Right lobe of liver (tissue), 6 donors: ENCODE measurements at regions not wholly inside any gene's neighbourhood (a gene's known extent, or its start where the extent isn't known, plus 50 kb on each side); places are given as distances from the start of the nearest gene placed in this dataset.
"Not testable (repeated sequence)": the region's sequence is repeated elsewhere in the genome, so short reads cannot be mapped to it uniquely, and the experiment has no call there.

ENCODE experiments used
- ATAC-seq, 4 donors: fragments of 200-7000 bp; cut with Tn5 transposase; one replicate each; pipeline ENCODE4 v1.9.1; 2020; ENCODE audit warnings: mild to moderate bottlenecking in 4 of 4, moderate library complexity in 4 of 4
- DNase-seq, 3 donors: peaks; one replicate each; pipeline ENCODE4 v3.0.0-alpha.2; 2020
- H3K27ac ChIP-seq, 3 donors: fragments of 200-600 bp; one replicate each; pipeline ENCODE4 v1.8.0; 2022
- H3K27me3 ChIP-seq, 2 donors: fragments of 200-600 bp; one replicate each; pipeline ENCODE4 v1.8.0; 2022
- H3K36me3 ChIP-seq, 4 donors: fragments of 200-600 bp; sonication (generic) in 1 of 4; one replicate each; pipeline versions ENCODE4 v1.5.1 to v1.8.0; 2017 to 2022; ENCODE audit warnings: control low read depth in 1 of 4
- H3K4me1 ChIP-seq, 4 donors: fragments of 200-600 bp; sonication (generic) in 1 of 4; one replicate each; pipeline versions ENCODE4 v1.5.1 to v1.8.0; 2017 to 2022; ENCODE audit warnings: control low read depth in 1 of 4
- H3K4me3 ChIP-seq, 3 donors: fragments of 200-600 bp; one replicate each; pipeline ENCODE4 v1.8.0; 2022
- H3K9me3 ChIP-seq, 4 donors: fragments of 200-600 bp; sonication (generic) in 1 of 4; one replicate each; pipeline versions ENCODE4 v1.5.1 to v1.8.0; 2017 to 2022; ENCODE audit warnings: control low read depth in 1 of 4
- CTCF ChIP-seq, 4 donors: fragments of 200-600 bp in 3 of 4; fragments of 450-650 bp in 1 of 4; IDR thresholded peaks; one replicate each; pipeline versions ENCODE4 v1.5.1 to v1.8.0; 2016 to 2022; ENCODE audit warnings: antibody characterized with exemption in 4 of 4, mild to moderate bottlenecking in 2 of 4
- POLR2A ChIP-seq: fragments of 450-650 bp; IDR thresholded peaks from one replicate; pipeline ENCODE4 v1.6.1; 2017; ENCODE audit warnings: antibody characterized with exemption, mild to moderate bottlenecking
- WGBS: methylation state at CpG from one replicate; pipeline ENCODE4 v1.1.6; 2018; ENCODE audit warnings: low coverage, low lambda C conversion rate; ENCODE audit not compliant: insufficient coverage; ENCODE audit errors: missing lambda C conversion rate; 5-methylcytosine and 5-hydroxymethylcytosine counted together
- intact Hi-C, 2 donors: fragments of 100-400 bp; cut with DNase I; formaldehyde crosslinking; loops; one replicate each; pipeline versions ENCODE4 v1.11.2 to v1.14.1; 2022
- donor health status: DM: no; HTN: yes; CAD: no.
- donor health status: DM: no; HTN: no; CAD: no.
- donor health status: DM: no; HTN: no; CAD: no.
- donor health status: DM: no; HTN: yes; CAD: no.
- donor health status: DM: no; HTN: yes; CAD: no.

GRCh38 chr1:220966881-220967611, 87.8 kb downstream of the HLX start:
- WGBS: 59% methylated on average over 8 of the region's 8 CpGs
- ATAC-seq: no peak
- no peak for DNase-seq

GRCh38 chr1:220967911-220968310, 88.7 kb downstream of the HLX start:
- Histone ChIP-seq H3K9me3 (no peaks in the 10 kb centered on the region), H3K4me1 (peaks cover 0 to under 1% (median 0%) of the 10 kb centered on the region in 4 donors), H3K36me3 (no peaks in the 10 kb centered on the region), H3K4me3 (no peak overlapping the region), H3K27me3 (no peaks in the 10 kb centered on the region), H3K27ac (no peak overlapping the region)
- ATAC-seq: no peak
- no peak for DNase-seq
- 87% methylated on average over 2 of the region's 2 CpGs for WGBS
- intact Hi-C loops: no loop called here
- TF ChIP-seq CTCF (IDR thresholded peaks at IDR 0.05) (no peak), POLR2A (no peak)

More at GRCh38 chr1:220966881-220967611, 87.8 kb downstream of the HLX start:
- Histone ChIP-seq H3K27me3 (no peaks in the 10 kb centered on the region), H3K36me3 (no peaks in the 10 kb centered on the region), H3K9me3 (no peaks in the 10 kb centered on the region), H3K4me3 (no peak overlapping the region), H3K4me1 (peaks cover 0 to 9% (median 4%) of the 10 kb centered on the region in 4 donors), H3K27ac (no peak overlapping the region)
- TF ChIP-seq POLR2A (no peak), CTCF (IDR thresholded peaks at IDR 0.05) (no peak)
- intact Hi-C loops: no loop called here

GRCh38 chr1:220969281-220969680, 90.0 kb downstream of the HLX start:
- H3K4me3 ChIP-seq, ATAC-seq, DNase-seq, intact Hi-C loops, H3K36me3 ChIP-seq, H3K4me1 ChIP-seq, H3K27ac ChIP-seq, H3K9me3 ChIP-seq, H3K27me3 ChIP-seq: not testable (repeated sequence)
- WGBS: 95% methylated on average over 2 of the region's 2 CpGs

GRCh38 chr1:220970311-220970710, 91.1 kb downstream of the HLX start:
- no peak overlapping the region for H3K27ac ChIP-seq
- H3K9me3 ChIP-seq: no peaks in the 10 kb centered on the region
- WGBS: 55% methylated on average over 4 of the region's 4 CpGs
- no peak for TF ChIP-seq CTCF (IDR thresholded peaks at IDR 0.05)
- TF ChIP-seq POLR2A: no peak
- no peak overlapping the region for H3K4me3 ChIP-seq
- H3K4me1 ChIP-seq: no peaks in the 10 kb centered on the region
- intact Hi-C loops: no loop called here
- H3K27me3 ChIP-seq: no peaks in the 10 kb centered on the region
- no peaks in the 10 kb centered on the region for H3K36me3 ChIP-seq
- no peak for DNase-seq
- ATAC-seq: no peak

GRCh38 chr1:220971221-220971620, 92.0 kb downstream of the HLX start:
- no peak overlapping the region for H3K4me3 ChIP-seq

More at GRCh38 chr1:220971221-220971620, 92.0 kb downstream of the HLX start:
- ATAC-seq (no peak), DNase-seq (no peak)
- intact Hi-C loops: no loop called here
- H3K27me3 ChIP-seq: no peaks in the 10 kb centered on the region
- 71% methylated on average over 5 of the region's 5 CpGs for WGBS
- no peaks in the 10 kb centered on the region for H3K9me3 ChIP-seq
- no peaks in the 10 kb centered on the region for H3K36me3 ChIP-seq
- H3K4me1 ChIP-seq: no peaks in the 10 kb centered on the region
- H3K27ac ChIP-seq: no peak overlapping the region
- TF ChIP-seq CTCF (IDR thresholded peaks at IDR 0.05) (no peak), POLR2A (no peak)
